GM19324 (cell line): ENCODE measurements at regions not wholly inside any gene's neighbourhood (a gene's known extent, or its start where the extent isn't known, plus 50 kb on each side); places are given as distances from the start of the nearest gene placed in this dataset.
"Not testable (repeated sequence)": the region's sequence is repeated elsewhere in the genome, so short reads cannot be mapped to it uniquely, and the experiment has no call there.

Experiments
- ATAC-seq: cut with Tn5 transposase; IDR thresholded peaks from one replicate; pipeline ENCODE4 v1.9.1; 2021; ENCODE audit warnings: mild to moderate bottlenecking, moderate library complexity; ENCODE audit not compliant: unreplicated experiment, low FRiP score

DNA sequence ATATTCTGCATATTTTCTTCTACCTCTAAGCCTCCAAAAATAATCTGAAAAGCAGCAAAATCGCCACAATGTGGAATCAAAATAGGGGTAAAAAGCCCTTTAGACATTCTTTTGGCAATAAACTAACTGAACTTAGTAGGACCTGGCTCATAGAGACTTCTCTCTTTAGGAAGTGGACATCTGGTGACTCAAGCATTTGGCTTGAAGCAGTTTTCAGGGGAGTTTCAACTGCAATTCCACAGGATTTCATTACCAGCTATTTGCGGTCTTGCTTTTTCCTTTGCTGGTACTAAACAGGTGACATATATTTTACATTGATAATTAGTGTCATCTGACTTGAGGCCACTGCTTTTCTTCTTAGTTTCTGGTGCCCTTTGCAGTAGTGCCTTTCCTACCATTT is 173.2 kb upstream of the FBN2 start:
- ATAC-seq, result no peak

DNA sequence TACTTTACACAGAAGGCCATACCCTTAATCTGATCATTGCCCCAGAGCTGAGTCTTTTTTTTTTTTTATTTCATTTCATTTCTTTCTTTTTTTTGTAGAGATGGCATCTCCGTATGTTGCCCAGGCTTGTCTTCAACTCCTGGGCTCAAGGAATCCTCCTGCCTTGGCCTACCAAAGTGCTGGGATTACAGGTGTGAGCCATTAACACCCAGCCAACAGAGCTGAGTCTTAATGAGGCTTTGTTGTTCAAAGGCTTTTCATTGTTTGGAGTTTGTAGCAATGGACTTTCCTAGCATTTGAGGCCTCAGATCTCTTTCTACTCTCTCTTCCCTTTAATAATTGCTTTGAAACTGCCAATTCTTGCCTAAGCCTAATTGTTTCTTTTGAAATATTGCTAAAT is 176.5 kb upstream of the FBN2 start:
- ATAC-seq, result no peak

GRCh38 chr5:128722551-128722950 is 184.5 kb upstream of the FBN2 start:
- ATAC-seq, result no peak

GRCh38 chr5:128730021-128730420 is 192.0 kb upstream of the FBN2 start:
- not testable (repeated sequence) for ATAC-seq

- ATAC-seq, result not testable (repeated sequence)
These were observed 197.6 kb upstream of the FBN2 start for GRCh38 chr5:128735656-128736055.

- ATAC-seq, result no peak
These were observed 198.5 kb upstream of the FBN2 start for GRCh38 chr5:128736553-128736952.

- ATAC-seq, result no peak
These were observed 211.3 kb upstream of the FBN2 start for GRCh38 chr5:128749136-128749898.

DNA sequence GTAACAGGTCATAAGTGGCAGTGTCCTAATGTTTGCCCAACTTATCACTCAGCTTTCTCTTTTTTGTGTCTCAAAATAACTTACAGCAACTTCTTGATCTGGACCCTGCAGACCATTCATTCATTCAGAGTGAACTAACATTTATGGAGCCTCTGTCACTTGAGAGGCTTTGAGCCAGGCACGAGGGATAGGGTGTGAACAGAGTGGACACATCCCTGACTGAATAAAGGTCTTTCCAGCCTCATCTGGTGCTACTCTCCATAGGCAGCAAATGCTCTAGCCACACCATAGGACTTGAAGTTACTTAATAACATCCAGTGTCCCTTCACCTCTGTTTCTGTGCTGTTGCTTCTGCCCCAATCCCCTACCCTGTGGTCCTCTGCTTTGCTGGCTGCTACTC is 212.1 kb upstream of the FBN2 start:
- ATAC-seq, result no peak

GRCh38 chr5:128757196-128757959 is 207.9 kb upstream of the SLC27A6 start:
- ATAC-seq, result no peak

DNA sequence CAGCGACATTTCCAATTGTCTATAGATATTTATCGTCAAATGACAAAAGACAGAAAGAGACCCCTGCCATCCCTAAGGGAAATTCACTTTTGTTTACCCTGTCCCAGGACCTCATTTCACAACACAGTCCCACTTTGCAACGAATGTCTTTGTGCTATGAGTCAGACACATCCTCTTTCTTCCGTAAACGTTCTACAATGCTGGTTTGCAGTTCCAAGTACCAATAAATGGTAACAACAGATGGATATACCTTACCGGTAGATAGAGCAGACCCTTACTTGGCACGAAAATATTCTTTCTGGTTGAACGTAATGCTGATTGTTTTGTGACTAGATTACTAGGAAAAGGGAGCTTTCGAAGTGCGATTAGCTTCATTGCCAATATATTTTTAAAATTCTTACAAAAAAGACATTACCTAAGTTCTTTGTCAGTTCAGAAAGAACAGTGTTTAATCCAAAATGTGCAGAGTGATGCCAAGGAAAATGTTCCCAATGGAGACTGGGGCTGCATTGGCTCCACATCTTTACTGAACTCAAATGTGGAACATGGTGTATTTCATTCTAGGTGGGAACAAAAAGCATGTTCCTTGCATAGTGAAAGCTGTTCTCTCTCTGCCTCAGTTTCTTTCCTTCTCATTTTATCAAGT is 202.5 kb upstream of the SLC27A6 start:
- no peak for ATAC-seq

DNA sequence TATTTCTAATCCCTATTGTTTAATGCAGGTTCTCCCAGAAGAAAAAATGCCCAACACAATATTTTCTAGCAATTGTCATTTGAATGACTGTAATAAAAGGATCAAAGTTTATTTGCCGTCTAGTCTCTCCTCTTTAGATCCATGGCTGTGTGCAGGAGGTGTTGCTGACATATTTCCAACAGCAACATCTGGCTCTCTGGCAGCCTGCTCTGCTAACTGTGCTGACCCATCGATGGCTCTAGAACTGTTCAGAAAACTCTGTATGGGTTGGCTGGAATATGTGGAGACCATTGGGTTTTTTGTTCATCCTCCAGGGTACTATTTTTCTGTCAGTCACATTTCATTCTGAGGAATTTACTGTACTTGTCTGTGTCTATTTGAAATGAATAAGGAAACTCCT is 202.0 kb upstream of the SLC27A6 start:
- no peak for ATAC-seq

- no peak for ATAC-seq
These were observed 200.5 kb upstream of the SLC27A6 start for GRCh38 chr5:128764601-128765310.

DNA sequence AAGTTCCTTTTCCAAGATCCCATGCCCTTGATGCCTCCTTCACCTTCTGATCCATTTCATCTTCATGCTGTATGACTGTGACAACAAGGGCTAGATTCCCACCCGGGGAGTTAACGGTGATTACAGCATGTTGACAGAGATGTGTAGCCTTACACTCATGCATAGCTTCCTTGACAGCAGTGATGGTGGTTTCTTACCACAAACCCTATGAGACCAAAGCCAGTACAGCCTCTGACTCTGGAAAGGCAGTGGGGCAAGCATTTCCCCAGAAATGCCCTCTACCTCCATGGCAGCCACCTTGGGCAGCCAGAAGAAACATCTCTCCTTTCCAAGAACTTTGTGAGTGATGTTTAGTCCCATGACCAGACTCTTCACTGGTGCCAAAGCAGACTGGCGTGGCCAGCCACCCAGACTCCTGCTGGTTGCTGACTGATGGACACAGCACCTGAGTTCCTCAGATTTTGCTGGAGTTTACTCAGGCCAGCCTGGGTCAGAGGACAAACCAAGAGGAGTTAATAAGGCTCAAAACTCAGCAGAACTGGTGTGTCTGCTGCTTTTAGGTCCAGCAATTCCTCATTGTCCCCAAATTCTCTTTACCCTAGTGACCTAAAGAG is 199.7 kb upstream of the SLC27A6 start:
- ATAC-seq, result no peak

GRCh38 chr5:128766406-128766805 is 198.9 kb upstream of the SLC27A6 start:
- no peak for ATAC-seq

GRCh38 chr5:128770907-128771306 is 194.4 kb upstream of the SLC27A6 start:
- no peak for ATAC-seq

- no peak for ATAC-seq
These were observed 192.9 kb upstream of the SLC27A6 start for GRCh38 chr5:128772356-128772755.

GRCh38 chr5:128773378-128773777 is 191.9 kb upstream of the SLC27A6 start:
- ATAC-seq, result no peak

DNA sequence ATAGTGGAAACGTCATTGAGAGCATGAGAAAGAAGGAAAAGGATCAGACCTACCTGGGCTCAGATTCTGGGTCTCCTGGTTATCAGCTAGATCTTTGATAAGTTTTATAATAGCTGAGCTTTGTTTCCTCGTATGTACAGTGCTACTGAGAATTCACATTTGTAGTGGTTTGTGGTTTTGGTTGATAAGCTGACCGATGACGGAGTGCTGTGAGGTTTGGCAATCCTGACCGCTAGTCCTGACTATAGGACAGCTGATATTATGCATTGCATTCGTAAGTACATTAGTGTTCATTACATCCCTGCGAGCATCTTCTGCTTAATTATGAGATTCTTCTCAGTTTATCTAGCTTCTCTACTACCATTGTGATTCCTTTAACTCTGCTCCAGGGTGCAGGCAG is 190.7 kb upstream of the SLC27A6 start:
- ATAC-seq, result no peak

DNA sequence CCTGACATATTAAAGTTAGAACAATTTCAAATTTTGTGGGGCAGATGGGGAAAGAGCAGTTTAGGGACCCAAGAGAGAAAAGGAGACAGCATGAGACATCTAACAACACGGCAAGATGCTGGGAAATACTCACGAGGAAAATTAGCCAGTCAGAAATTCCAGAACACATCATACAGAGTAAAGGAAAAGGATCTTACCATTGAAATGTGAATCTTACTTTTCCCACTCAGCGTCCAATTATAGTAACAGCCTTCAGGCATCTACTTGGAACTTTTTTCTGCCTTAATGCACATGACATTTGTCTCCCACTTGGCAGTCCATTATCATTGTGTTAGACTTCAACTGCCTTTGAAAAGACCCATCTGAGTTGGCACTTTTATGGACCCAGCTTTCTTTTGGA is 189.7 kb upstream of the SLC27A6 start:
- no peak for ATAC-seq

DNA sequence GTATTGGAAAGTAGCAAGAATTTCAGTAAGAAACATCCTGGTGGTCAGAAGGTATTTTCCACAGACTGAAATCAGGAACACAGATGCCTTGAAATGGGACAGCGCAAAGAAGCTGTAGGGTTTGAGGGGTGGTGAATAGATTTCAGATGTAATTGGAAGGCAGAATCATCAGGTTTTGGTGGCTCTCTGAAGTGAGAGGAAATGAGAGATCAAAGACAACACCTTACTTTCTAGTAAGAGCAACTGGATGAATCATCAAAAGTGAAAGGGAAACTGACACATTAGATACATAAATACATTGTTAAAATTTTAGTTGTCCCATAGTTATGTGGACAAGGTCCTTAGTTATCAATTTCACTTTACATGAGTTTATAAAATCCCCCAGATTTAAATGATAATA is 188.2 kb upstream of the SLC27A6 start:
- peak; percentile 79 for ATAC-seq
